ENCODE measurements at regions not wholly inside any gene's neighbourhood (a gene's known extent, or its start where the extent isn't known, plus 50 kb on each side); places are given as distances from the start of the nearest gene placed in this dataset.

GRCh38 chr4:159702200-159702599 lies 599.3 kb downstream of the RAPGEF2 start:
- no peak for TF ChIP-seq CTCF (IDR thresholded peaks at IDR 0.05)
- TF ChIP-seq POLR2A (IDR thresholded peaks at IDR 0.05), result no peak

Data from lower leg skin (tissue), 3 donors.